Kidney epithelial cell (primary cell): ENCODE measurements at regions not wholly inside any gene's neighbourhood (a gene's known extent, or its start where the extent isn't known, plus 50 kb on each side); places are given as distances from the start of the nearest gene placed in this dataset.

Source experiments
- DNase-seq: peaks from one replicate; pipeline ENCODE4 v3.0.0-alpha.2; 2010; ENCODE audit warnings: low read depth
- H3K27me3 ChIP-seq: 2 replicates; pipeline ENCODE4 v1.6.0; 2011; ENCODE audit warnings: low read length; ENCODE audit not compliant: control insufficient read depth, insufficient read depth
- H3K36me3 ChIP-seq: 2 replicates; pipeline ENCODE4 v1.5.1; 2011; ENCODE audit warnings: low read length; ENCODE audit not compliant: control insufficient read depth, insufficient read depth
- H3K4me3 ChIP-seq: 2 replicates; pipeline ENCODE4 v1.5.1; 2011; ENCODE audit warnings: low read depth, mild to moderate bottlenecking, control low read depth, low read length
- CTCF ChIP-seq: IDR thresholded peaks from 2 replicates; pipeline ENCODE4 v1.5.1; 2011; ENCODE audit warnings: mild to moderate bottlenecking, moderate library complexity, low read length, control low read depth, inconsistent platforms; ENCODE audit not compliant: insufficient read depth, poor library complexity, severe bottlenecking

- no peak for TF ChIP-seq CTCF
- Histone ChIP-seq H3K4me3 (no peak overlapping the region), H3K27me3 (no peaks in the 10 kb centered on the region), H3K36me3 (no peaks in the 10 kb centered on the region)
- no peak for DNase-seq
Measured at GRCh38 chr18:66655407-66655806, 51.5 kb upstream of the CDH19 start.
